ENCODE measurements at regions not wholly inside any gene's neighbourhood (a gene's known extent, or its start where the extent isn't known, plus 50 kb on each side); places are given as distances from the start of the nearest gene placed in this dataset.
A peak's percentile ranks its signal among the peaks of the same experiment; 100 is the strongest.

GRCh38 chrX:115494161-115494560, 66.8 kb upstream of the PLS3 start:
- DNase-seq = no peak

GRCh38 chrX:115499112-115499805, 61.7 kb upstream of the PLS3 start:
- peak; percentile 22 for DNase-seq

GRCh38 chrX:115503099-115503498, 57.9 kb upstream of the PLS3 start:
- no peak for DNase-seq

GRCh38 chrX:115504167-115504566, 56.8 kb upstream of the PLS3 start:
- DNase-seq = no peak
